IMR-90 (cell line): ENCODE measurements at regions not wholly inside any gene's neighbourhood (a gene's known extent, or its start where the extent isn't known, plus 50 kb on each side); places are given as distances from the start of the nearest gene placed in this dataset.

Experiments
- ATAC-seq: fragments of 200-7000 bp; cut with Tn5 transposase; 2 replicates; pipeline ENCODE4 v1.9.1; 2020; ENCODE audit warnings: low read depth, mild to moderate bottlenecking, moderate library complexity
- BruUV-seq: library from RNA; stranded (reverse); fragments of 400-500 nt; replicated peaks from 2 replicates; lab custom pipeline; 2021; lab: Mats Ljungman, UMichigan
- CTCF ChIA-PET: fragments of 300-600 bp; formaldehyde crosslinking; extraction: SDS; loops from one replicate; lab custom pipeline; 2021; ENCODE audit warnings: antibody characterized with exemption; lab: Yijun Ruan, JAX
- POLR2A ChIA-PET: fragments of 300-600 bp; sonication (Branson Sonifier 250); formaldehyde crosslinking; loops from one replicate; lab custom pipeline; 2022; ENCODE audit warnings: antibody characterized with exemption; ENCODE audit not compliant: unreplicated experiment; lab: Charles Lee
- DNase-seq: peaks from one replicate; pipeline ENCODE4 v3.0.0; 2013
- H2AFZ ChIP-seq: replicated peaks from 2 replicates; pipeline ENCODE3; 2013; ENCODE audit warnings: low read length, mild to moderate bottlenecking; ENCODE audit not compliant: poor library complexity
- H2AK5ac ChIP-seq: 2 replicates; pipeline ENCODE4 v1.6.1; 2013; ENCODE audit warnings: low read depth, low read length, inconsistent platforms
- H2AK9ac ChIP-seq: replicated peaks from 2 replicates; pipeline ENCODE3; 2013; ENCODE audit warnings: mild to moderate bottlenecking, low read depth, low read length, moderate library complexity; ENCODE audit not compliant: poor library complexity
- H2BK120ac ChIP-seq: 2 replicates; pipeline ENCODE4 v1.6.1; 2013; ENCODE audit warnings: low read depth, low read length, inconsistent platforms
- H2BK15ac ChIP-seq: 3 replicates; pipeline ENCODE4 v1.6.1; 2013; ENCODE audit warnings: low read depth, low read length, inconsistent platforms
- H2BK20ac ChIP-seq: 2 replicates; pipeline ENCODE4 v1.6.1; 2013; ENCODE audit warnings: low read depth, mild to moderate bottlenecking, inconsistent platforms, low read length, moderate library complexity
- H2BK5ac ChIP-seq: 2 replicates; pipeline ENCODE4 v1.6.1; 2013; ENCODE audit warnings: mild to moderate bottlenecking, low read depth, low read length, inconsistent platforms; ENCODE audit not compliant: poor library complexity, severe bottlenecking
- H3K14ac ChIP-seq: replicated peaks from 2 replicates; pipeline ENCODE4 v1.6.1; 2013; ENCODE audit warnings: low read depth, low read length, inconsistent platforms
- H3K18ac ChIP-seq: 2 replicates; pipeline ENCODE4 v1.6.1; 2013; ENCODE audit warnings: low read depth, low read length, control low read depth
- H3K23ac ChIP-seq: 2 replicates; pipeline ENCODE4 v1.6.1; 2013; ENCODE audit warnings: low read depth, low read length, inconsistent platforms
- H3K27ac ChIP-seq: 2 replicates; pipeline ENCODE4 v1.5.1; 2013; ENCODE audit warnings: mild to moderate bottlenecking, control low read depth, low read length; ENCODE audit not compliant: insufficient read depth
- H3K27me3 ChIP-seq: 2 replicates; pipeline ENCODE4 v1.6.1; 2013; ENCODE audit warnings: low read length; ENCODE audit not compliant: control insufficient read depth, insufficient read depth
- H3K36me3 ChIP-seq: 2 replicates; pipeline ENCODE4 v1.6.1; 2013; ENCODE audit warnings: low read length, mixed read lengths; ENCODE audit not compliant: control insufficient read depth, insufficient read depth
- H3K4ac ChIP-seq: 2 replicates; pipeline ENCODE4 v1.6.1; 2013; ENCODE audit warnings: low read depth, low read length, inconsistent platforms
- H3K4me1 ChIP-seq: 2 replicates; pipeline ENCODE4 v1.6.1; 2013; ENCODE audit warnings: low read length, mixed read lengths; ENCODE audit not compliant: control insufficient read depth, insufficient read depth
- H3K4me2 ChIP-seq: 2 replicates; pipeline ENCODE4 v1.6.1; 2013; ENCODE audit warnings: low read depth, mild to moderate bottlenecking, control low read depth, low read length, moderate library complexity
- H3K4me3 ChIP-seq: 2 replicates; pipeline ENCODE4 v1.5.1; 2013; ENCODE audit warnings: low read depth, mild to moderate bottlenecking, control low read depth, low read length, moderate library complexity; ENCODE audit not compliant: insufficient read depth
- H3K56ac ChIP-seq: 2 replicates; pipeline ENCODE4 v1.6.1; 2013; ENCODE audit warnings: low read length, inconsistent platforms; ENCODE audit not compliant: insufficient read depth; ENCODE audit errors: extremely low read depth
- H3K79me1 ChIP-seq, 2 experiments: 2 replicates each; pipeline ENCODE4 v1.6.1; 2013; ENCODE audit warnings: low read length in 2 of 2, inconsistent platforms in 1 of 2, low read depth in 1 of 2
- H3K9ac ChIP-seq: 2 replicates; pipeline ENCODE4 v1.6.1; 2013; ENCODE audit warnings: low read depth, low read length, control low read depth
- H3K9me1 ChIP-seq: 2 replicates; pipeline ENCODE4 v1.6.1; 2013; ENCODE audit warnings: low read length, inconsistent platforms; ENCODE audit not compliant: insufficient read depth
- H3K9me3 ChIP-seq: 2 replicates; pipeline ENCODE4 v1.6.1; 2013; ENCODE audit warnings: low read length; ENCODE audit not compliant: control insufficient read depth, insufficient read depth
- H4K20me1 ChIP-seq: 2 replicates; pipeline ENCODE4 v1.6.1; 2013; ENCODE audit warnings: low read length, inconsistent platforms; ENCODE audit not compliant: insufficient read depth
- H4K5ac ChIP-seq: 2 replicates; pipeline ENCODE4 v1.6.1; 2013; ENCODE audit warnings: mild to moderate bottlenecking, low read depth, low read length, control low read depth
- H4K8ac ChIP-seq, 2 experiments: 2 replicates each; pipeline ENCODE4 v1.6.1; 2013; ENCODE audit warnings: low read depth in 2 of 2, low read length in 2 of 2, control low read depth in 1 of 2, inconsistent platforms in 1 of 2
- H4K91ac ChIP-seq: 2 replicates; pipeline ENCODE4 v1.6.1; 2013; ENCODE audit warnings: low read depth, low read length, inconsistent platforms; ENCODE audit not compliant: insufficient read depth
- BHLHE40 ChIP-seq: fragments of 150-350 bp; IDR thresholded peaks from 2 replicates; pipeline ENCODE4 v1.6.1; 2016; ENCODE audit warnings: mild to moderate bottlenecking, low read depth, low read length
- CEBPB ChIP-seq: IDR thresholded peaks from 2 replicates; pipeline ENCODE4 v1.6.1; 2012; ENCODE audit warnings: low read depth, low read length, improper control_type of control experiment
- CHD1 ChIP-seq: IDR thresholded peaks from 2 replicates; pipeline ENCODE4 v1.6.1; 2012; ENCODE audit warnings: low read depth, low read length, improper control_type of control experiment
- ELK1 ChIP-seq: fragments of 150-350 bp; IDR thresholded peaks from 2 replicates; pipeline ENCODE4 v1.6.1; 2016; ENCODE audit warnings: low read depth, mild to moderate bottlenecking, low read length, moderate library complexity, borderline replicate concordance
- FOS ChIP-seq: fragments of 150-350 bp; IDR thresholded peaks from 2 replicates; pipeline ENCODE4 v1.6.1; 2016; ENCODE audit warnings: low read depth, low read length
- POLR2A ChIP-seq: IDR thresholded peaks from 2 replicates; pipeline ENCODE4 v1.6.1; 2012; ENCODE audit warnings: mild to moderate bottlenecking, low read depth, low read length
- RCOR1 ChIP-seq: IDR thresholded peaks from 2 replicates; pipeline ENCODE4 v1.6.1; 2012; ENCODE audit warnings: mild to moderate bottlenecking, low read length, improper control_type of control experiment; ENCODE audit not compliant: insufficient replicate concordance
- RFX5 ChIP-seq: IDR thresholded peaks from 2 replicates; pipeline ENCODE4 v1.8.0; 2012; ENCODE audit warnings: low read depth, mild to moderate bottlenecking, low read length, moderate library complexity
- SMC3 ChIP-seq: fragments of 150-350 bp; IDR thresholded peaks from 2 replicates; pipeline ENCODE4 v1.6.1; 2016; ENCODE audit warnings: low read depth, mild to moderate bottlenecking, antibody characterized with exemption, low read length, moderate library complexity
- WGBS, 2 experiments: methylation state at CpG; one replicate each; pipeline versions ENCODE4 v1.1.5 to v1.1.7; 2013; ENCODE audit warnings: missing lambda C conversion rate in 2 of 2; ENCODE audit not compliant: insufficient read length in 1 of 2; ENCODE audit errors: extremely low coverage in 2 of 2; 5-methylcytosine and 5-hydroxymethylcytosine counted together
- dilution Hi-C: fragments of 300-500 bp; cut with HindIII; formaldehyde crosslinking; loops from one replicate; pipeline ENCODE4 v1.14.3; 2018; ENCODE audit warnings: low sequenced_read_pairs; ENCODE audit not compliant: unreplicated experiment
- in situ Hi-C: fragments of 300-500 bp; cut with MboI; formaldehyde crosslinking; loops from 3 replicates; pipeline ENCODE4 v1.14.3; 2019; ENCODE audit warnings: low sequenced_read_pairs, inconsistent platforms, mixed read lengths
- intact Hi-C: fragments of 100-400 bp; cut with micrococcal nuclease; formaldehyde crosslinking; loops from 2 replicates; pipeline ENCODE4 v1.10.0; 2022
- TF ChIP-seq, protein P1 (sequence below): fragments of 150-350 bp; IDR thresholded peaks from 2 replicates; pipeline ENCODE4 v1.6.1; 2017; ENCODE audit warnings: mild to moderate bottlenecking, antibody characterized with exemption, low read length, low read depth
- TF ChIP-seq, protein P2 (sequence below): conservative IDR thresholded peaks from 2 replicates; pipeline ENCODE4 v1.5.1; 2012; ENCODE audit warnings: mild to moderate bottlenecking, low read depth, low read length, improper control_type of control experiment

GRCh38 chr2:185984670-185985069, 246.1 kb downstream of the FSIP2 start:
- Histone ChIP-seq H3K79me1 (no peaks in the 10 kb centered on the region), H2BK120ac (no peak overlapping the region), H4K8ac (no peak overlapping the region), H4K91ac (no peak overlapping the region), H2BK5ac (no peak overlapping the region), H4K5ac (no peak overlapping the region), H3K4me1 (no peaks in the 10 kb centered on the region), H2AK9ac (no peak overlapping the region), H4K20me1 (no peaks in the 10 kb centered on the region), H3K36me3 (no peaks in the 10 kb centered on the region), H3K9me3 (no peaks in the 10 kb centered on the region), H3K14ac (no peak overlapping the region), H2BK15ac (no peak overlapping the region), H2AK5ac (no peak overlapping the region), H3K27ac (no peak overlapping the region), H2BK20ac (no peak overlapping the region), H3K27me3 (no peaks in the 10 kb centered on the region), H3K9me1 (no peaks in the 10 kb centered on the region), H3K9ac (no peak overlapping the region), H2AFZ (no peak overlapping the region), H3K56ac (no peak overlapping the region), H3K4ac (no peak overlapping the region), H3K18ac (no peak overlapping the region), H3K4me2 (no peak overlapping the region), H3K23ac (no peak overlapping the region), H3K4me3 (no peak overlapping the region)
- TF ChIP-seq RCOR1 (no peak), SMC3 (no peak), FOS (no peak), CHD1 (no peak), BHLHE40 (no peak), ELK1 (no peak), CEBPB (no peak), RFX5 (no peak), POLR2A (no peak)
- TF ChIP-seq, protein P1, sequence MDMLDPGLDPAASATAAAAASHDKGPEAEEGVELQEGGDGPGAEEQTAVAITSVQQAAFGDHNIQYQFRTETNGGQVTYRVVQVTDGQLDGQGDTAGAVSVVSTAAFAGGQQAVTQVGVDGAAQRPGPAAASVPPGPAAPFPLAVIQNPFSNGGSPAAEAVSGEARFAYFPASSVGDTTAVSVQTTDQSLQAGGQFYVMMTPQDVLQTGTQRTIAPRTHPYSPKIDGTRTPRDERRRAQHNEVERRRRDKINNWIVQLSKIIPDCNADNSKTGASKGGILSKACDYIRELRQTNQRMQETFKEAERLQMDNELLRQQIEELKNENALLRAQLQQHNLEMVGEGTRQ = no peak
- TF ChIP-seq, protein P2, sequence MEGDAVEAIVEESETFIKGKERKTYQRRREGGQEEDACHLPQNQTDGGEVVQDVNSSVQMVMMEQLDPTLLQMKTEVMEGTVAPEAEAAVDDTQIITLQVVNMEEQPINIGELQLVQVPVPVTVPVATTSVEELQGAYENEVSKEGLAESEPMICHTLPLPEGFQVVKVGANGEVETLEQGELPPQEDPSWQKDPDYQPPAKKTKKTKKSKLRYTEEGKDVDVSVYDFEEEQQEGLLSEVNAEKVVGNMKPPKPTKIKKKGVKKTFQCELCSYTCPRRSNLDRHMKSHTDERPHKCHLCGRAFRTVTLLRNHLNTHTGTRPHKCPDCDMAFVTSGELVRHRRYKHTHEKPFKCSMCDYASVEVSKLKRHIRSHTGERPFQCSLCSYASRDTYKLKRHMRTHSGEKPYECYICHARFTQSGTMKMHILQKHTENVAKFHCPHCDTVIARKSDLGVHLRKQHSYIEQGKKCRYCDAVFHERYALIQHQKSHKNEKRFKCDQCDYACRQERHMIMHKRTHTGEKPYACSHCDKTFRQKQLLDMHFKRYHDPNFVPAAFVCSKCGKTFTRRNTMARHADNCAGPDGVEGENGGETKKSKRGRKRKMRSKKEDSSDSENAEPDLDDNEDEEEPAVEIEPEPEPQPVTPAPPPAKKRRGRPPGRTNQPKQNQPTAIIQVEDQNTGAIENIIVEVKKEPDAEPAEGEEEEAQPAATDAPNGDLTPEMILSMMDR = no peak
- DNase-seq (no peak), ATAC-seq (peak; percentile 53)
- no TSS peak for BruUV-seq
- in situ Hi-C loops = no loop called here
- dilution Hi-C loops = no loop called here
- ChIA-PET POLR2A (no interaction called here), CTCF (no interaction called here)
- intact Hi-C loops = no loop called here
- no CpG with 5 or more reads among the region's 1 CpG for WGBS, 2 experiments
